ENCODE measurements at regions not wholly inside any gene's neighbourhood (a gene's known extent, or its start where the extent isn't known, plus 50 kb on each side); places are given as distances from the start of the nearest gene placed in this dataset.

GRCh38 chr13:29922281-29922821 lies 71.9 kb upstream of the UBL3 start:
- no peak for DNase-seq

GRCh38 chr13:29921542-29921941 lies 71.1 kb upstream of the UBL3 start:
- DNase-seq = no peak

- no peak for DNase-seq
These were observed 69.7 kb upstream of the UBL3 start for GRCh38 chr13:29920025-29920643.

- peak; percentile 42 for DNase-seq
These were observed 68.4 kb upstream of the UBL3 start for GRCh38 chr13:29918845-29919244.

- DNase-seq = no peak
These were observed 67.2 kb upstream of the UBL3 start for GRCh38 chr13:29917650-29918049.

- DNase-seq = no peak
These were observed 64.2 kb upstream of the UBL3 start for GRCh38 chr13:29914581-29914980.

- DNase-seq = no peak
These were observed 61.5 kb upstream of the UBL3 start for GRCh38 chr13:29911781-29912418.

- peak; percentile 53 for DNase-seq
These were observed 59.7 kb upstream of the UBL3 start for GRCh38 chr13:29909975-29910674.

GRCh38 chr13:29909081-29909730 lies 58.8 kb upstream of the UBL3 start:
- DNase-seq = no peak

GRCh38 chr13:29908416-29909080 lies 58.1 kb upstream of the UBL3 start:
- no peak for DNase-seq

- no peak for DNase-seq
These were observed 57.3 kb upstream of the UBL3 start for GRCh38 chr13:29907670-29908069.

- no peak for DNase-seq
These were observed 56.1 kb upstream of the UBL3 start for GRCh38 chr13:29906432-29907011.

GRCh38 chr13:29905845-29906244 lies 55.4 kb upstream of the UBL3 start:
- DNase-seq = no peak

- DNase-seq = no peak
These were observed 53.6 kb upstream of the UBL3 start for GRCh38 chr13:29903996-29904395.

GRCh38 chr13:29903543-29903942 lies 53.1 kb upstream of the UBL3 start:
- DNase-seq = no peak

GRCh38 chr13:29902632-29903305 lies 52.4 kb upstream of the UBL3 start:
- no peak for DNase-seq

- DNase-seq = peak; percentile 8
These were observed 51.6 kb upstream of the UBL3 start for GRCh38 chr13:29901710-29902631.
